SK-N-SH (cell line): ENCODE measurements at regions not wholly inside any gene's neighbourhood (a gene's known extent, or its start where the extent isn't known, plus 50 kb on each side); places are given as distances from the start of the nearest gene placed in this dataset.

Experiments
- CTCF ChIA-PET: fragments of 300-600, 350-600 bp; formaldehyde crosslinking; extraction: SDS; loops from one replicate; lab custom pipeline; 2021; lab: Yijun Ruan, JAX
- POLR2A ChIA-PET: fragments of 350-600 bp; sonication (Branson Sonifier 250); formaldehyde crosslinking; extraction: SDS; loops from one replicate; lab custom pipeline; 2020; ENCODE audit warnings: antibody characterized with exemption, inconsistent platforms; lab: Yijun Ruan, JAX
- DNase-seq: peaks from one replicate; pipeline ENCODE4 v3.0.0; 2012
- H2AFZ ChIP-seq: fragments of 200-600 bp; sonication (generic); 2 replicates; pipeline ENCODE4 v1.8.1; 2016; ENCODE audit warnings: antibody characterized with exemption, mild to moderate bottlenecking, low read depth
- H3F3A ChIP-seq: fragments of 200-600 bp; sonication (generic); replicated peaks from 2 replicates; pipeline ENCODE3; 2016; ENCODE audit warnings: antibody characterized with exemption, mild to moderate bottlenecking; ENCODE audit not compliant: insufficient read depth
- H3K27ac ChIP-seq, 2 experiments: fragments of 200-500 bp in 1 of 2; fragments of 200-600 bp in 1 of 2; sonication (Bioruptor generic) in 1 of 2; sonication (generic), shearing (Covaris generic) in 1 of 2; 2 replicates each; pipeline versions ENCODE4 v1.5.1 to v1.6.1; 2014 to 2016; ENCODE audit warnings: low read depth in 2 of 2, inconsistent platforms in 1 of 2, low read length in 1 of 2, mild to moderate bottlenecking in 1 of 2, mixed read lengths in 1 of 2
- H3K27me3 ChIP-seq: fragments of 200-600 bp; sonication (generic), shearing (Covaris generic); 2 replicates; pipeline ENCODE4 v1.6.1; 2016; ENCODE audit warnings: mixed run types; ENCODE audit not compliant: insufficient read depth
- H3K36me3 ChIP-seq, 2 experiments: fragments of 200-500 bp in 1 of 2; fragments of 200-600 bp in 1 of 2; sonication (Bioruptor generic) in 1 of 2; sonication (generic) in 1 of 2; replicated peaks in 1 of 2; 2 replicates each; pipeline versions ENCODE3 to v1.5.1; 2014 to 2016; ENCODE audit warnings: low read length in 1 of 2, mild to moderate bottlenecking in 1 of 2; ENCODE audit not compliant: insufficient read depth in 2 of 2, control insufficient read depth in 1 of 2
- H3K4me1 ChIP-seq, 2 experiments: fragments of 200-500 bp in 1 of 2; fragments of 200-600 bp in 1 of 2; sonication (Bioruptor generic) in 1 of 2; sonication (generic), shearing (Covaris generic) in 1 of 2; 2 replicates each; pipeline versions ENCODE4 v1.5.1 to v1.6.1; 2014 to 2016; ENCODE audit warnings: low read depth in 1 of 2, low read length in 1 of 2, mixed run types in 1 of 2; ENCODE audit not compliant: insufficient read depth in 2 of 2, control insufficient read depth in 1 of 2
- H3K4me2 ChIP-seq: fragments of 200-600 bp; sonication (generic), shearing (Covaris generic); 2 replicates; pipeline ENCODE4 v1.6.1; 2017; ENCODE audit warnings: mixed run types
- H3K4me3 ChIP-seq, 2 experiments: fragments of 200-500 bp in 1 of 2; fragments of 200-600 bp in 1 of 2; sonication (Bioruptor generic) in 1 of 2; sonication (generic), shearing (Covaris generic) in 1 of 2; 2 replicates each; pipeline versions ENCODE4 v1.5.1 to v1.8.1; 2014 to 2016; ENCODE audit warnings: low read depth in 2 of 2, inconsistent platforms in 1 of 2, low read length in 1 of 2, mild to moderate bottlenecking in 1 of 2, mixed read lengths in 1 of 2, moderate library complexity in 1 of 2
- H3K79me2 ChIP-seq: fragments of 200-600 bp; sonication (generic); 2 replicates; pipeline ENCODE4 v1.8.1; 2017; ENCODE audit warnings: mild to moderate bottlenecking; ENCODE audit not compliant: insufficient read depth
- H3K9ac ChIP-seq: fragments of 200-600 bp; sonication (generic); 2 replicates; pipeline ENCODE4 v1.6.1; 2017; ENCODE audit warnings: mixed run types
- H3K9me2 ChIP-seq: fragments of 200-600 bp; sonication (generic); 2 replicates; pipeline ENCODE4 v1.6.1; 2017; ENCODE audit warnings: mixed run types
- H3K9me3 ChIP-seq: fragments of 200-600 bp; sonication (generic); 2 replicates; pipeline ENCODE4 v1.6.1; 2017; ENCODE audit warnings: mixed run types, mild to moderate bottlenecking, moderate library complexity
- H4K20me1 ChIP-seq: fragments of 200-600 bp; sonication (generic); 2 replicates; pipeline ENCODE4 v1.6.1; 2017; ENCODE audit warnings: mild to moderate bottlenecking, mixed run types; ENCODE audit not compliant: insufficient read depth
- CHD2 ChIP-seq: fragments of 150-350 bp; IDR thresholded peaks from 2 replicates; pipeline ENCODE4 v1.6.1; 2018; ENCODE audit warnings: low read length; ENCODE audit not compliant: partially characterized antibody
- CTCF ChIP-seq: fragments of 200-600 bp; sonication (generic); IDR thresholded peaks from 2 replicates; pipeline ENCODE4 v1.6.1; 2017; ENCODE audit warnings: antibody characterized with exemption, mild to moderate bottlenecking, moderate library complexity
- ELF1 ChIP-seq: IDR thresholded peaks from 2 replicates; pipeline ENCODE4 v1.4.0; 2012
- EZH2phosphoT487 ChIP-seq: fragments of 200-600 bp; sonication (generic); IDR thresholded peaks from 2 replicates; pipeline ENCODE4 v1.6.1; 2017; ENCODE audit warnings: low read depth, mixed run types, mild to moderate bottlenecking, antibody characterized with exemption, moderate library complexity, borderline replicate concordance
- FOSL2 ChIP-seq: IDR thresholded peaks from 2 replicates; pipeline ENCODE4 v1.4.0; 2012; ENCODE audit warnings: low read depth, mild to moderate bottlenecking, moderate library complexity, borderline replicate concordance
- FOXJ3 ChIP-seq: sonication (generic); formaldehyde crosslinking; IDR thresholded peaks from 2 replicates; pipeline ENCODE4 v1.5.1; 2020; ENCODE audit warnings: mild to moderate bottlenecking, missing genetic modification reagents
- JUND ChIP-seq: IDR thresholded peaks from 2 replicates; pipeline ENCODE4 v1.4.0; 2012
- MAX ChIP-seq: IDR thresholded peaks from 2 replicates; pipeline ENCODE4 v1.4.0; 2012; ENCODE audit warnings: low read depth
- MEF2A ChIP-seq: IDR thresholded peaks from 2 replicates; pipeline ENCODE4 v1.4.0; 2012; ENCODE audit warnings: low read depth, borderline replicate concordance
- MXI1 ChIP-seq: IDR thresholded peaks from 2 replicates; pipeline ENCODE4 v1.6.1; 2012; ENCODE audit warnings: mild to moderate bottlenecking, low read depth, low read length, improper control_type of control experiment
- NRF1 ChIP-seq: IDR thresholded peaks from 2 replicates; pipeline ENCODE4 v1.6.1; 2012; ENCODE audit warnings: low read depth, mild to moderate bottlenecking, low read length
- RCOR1 ChIP-seq: fragments of 150-350 bp; IDR thresholded peaks from 2 replicates; pipeline ENCODE4 v1.6.1; 2017; ENCODE audit warnings: antibody characterized with exemption, low read length
- RFX5 ChIP-seq: IDR thresholded peaks from 2 replicates; pipeline ENCODE4 v1.6.1; 2012; ENCODE audit warnings: mild to moderate bottlenecking, improper control_type of control experiment, low read length
- SIN3A ChIP-seq: IDR thresholded peaks from 2 replicates; pipeline ENCODE4 v1.6.1; 2012; ENCODE audit warnings: low read depth, mild to moderate bottlenecking, low read length, moderate library complexity, borderline replicate concordance
- TAF1 ChIP-seq: IDR thresholded peaks from 2 replicates; pipeline ENCODE4 v1.6.1; 2012; ENCODE audit warnings: low read depth, mild to moderate bottlenecking, low read length, moderate library complexity, borderline replicate concordance
- TCF12 ChIP-seq: IDR thresholded peaks from 2 replicates; pipeline ENCODE4 v1.4.0; 2012
- TEAD4 ChIP-seq: IDR thresholded peaks from 2 replicates; pipeline ENCODE4 v1.4.0; 2012; ENCODE audit warnings: mild to moderate bottlenecking, borderline replicate concordance; ENCODE audit not compliant: insufficient read depth
- USF2 ChIP-seq: fragments of 150-350 bp; IDR thresholded peaks from 2 replicates; pipeline ENCODE4 v1.6.1; 2017; ENCODE audit warnings: antibody characterized with exemption, low read length, low read depth, borderline replicate concordance
- YY1 ChIP-seq: IDR thresholded peaks from 2 replicates; pipeline ENCODE4 v1.4.0; 2012; ENCODE audit warnings: low read depth, mild to moderate bottlenecking
- WGBS: methylation state at CpG from one replicate; pipeline ENCODE4 v1.1.6; 2017; ENCODE audit warnings: low lambda C conversion rate; 5-methylcytosine and 5-hydroxymethylcytosine counted together
- TF ChIP-seq, protein P1 (sequence below): fragments of 150-350 bp; IDR thresholded peaks from 2 replicates; pipeline ENCODE4 v1.6.1; 2016; ENCODE audit warnings: mild to moderate bottlenecking, low read depth, low read length

- ChIA-PET POLR2A (no interaction called here), CTCF (no interaction called here)
Measured at GRCh38 chr14:38080696-38081095, 127.0 kb upstream of the SSTR1 start.

More at GRCh38 chr14:38080696-38081095, 127.0 kb upstream of the SSTR1 start:
- H3K9me3 ChIP-seq: no peaks in the 10 kb centered on the region
- H3K9ac ChIP-seq: no peak overlapping the region
- no peak overlapping the region for H2AFZ ChIP-seq
- H3K36me3 ChIP-seq: no peaks in the 10 kb centered on the region
- no peak for DNase-seq
- no peak for TF ChIP-seq ELF1
- no peak for TF ChIP-seq FOXJ3 (CRISPR knock-in tag)
- TF ChIP-seq NRF1: no peak
- TF ChIP-seq TAF1: no peak
- no peak for TF ChIP-seq TCF12
- TF ChIP-seq JUND: no peak
- no peak for TF ChIP-seq MXI1
- TF ChIP-seq YY1: no peak
- TF ChIP-seq, protein P1, sequence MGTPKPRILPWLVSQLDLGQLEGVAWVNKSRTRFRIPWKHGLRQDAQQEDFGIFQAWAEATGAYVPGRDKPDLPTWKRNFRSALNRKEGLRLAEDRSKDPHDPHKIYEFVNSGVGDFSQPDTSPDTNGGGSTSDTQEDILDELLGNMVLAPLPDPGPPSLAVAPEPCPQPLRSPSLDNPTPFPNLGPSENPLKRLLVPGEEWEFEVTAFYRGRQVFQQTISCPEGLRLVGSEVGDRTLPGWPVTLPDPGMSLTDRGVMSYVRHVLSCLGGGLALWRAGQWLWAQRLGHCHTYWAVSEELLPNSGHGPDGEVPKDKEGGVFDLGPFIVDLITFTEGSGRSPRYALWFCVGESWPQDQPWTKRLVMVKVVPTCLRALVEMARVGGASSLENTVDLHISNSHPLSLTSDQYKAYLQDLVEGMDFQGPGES: no peak
- no peak for TF ChIP-seq MEF2A
- no peak for TF ChIP-seq CTCF
- no peak for TF ChIP-seq RFX5
- no peak for TF ChIP-seq TEAD4
- no peak for TF ChIP-seq USF2
- no peak for TF ChIP-seq SIN3A
- no peak for TF ChIP-seq FOSL2
- no peak for TF ChIP-seq RCOR1
- no peak for TF ChIP-seq MAX
- no peak for TF ChIP-seq CHD2
- TF ChIP-seq EZH2phosphoT487: no peak
- H3K27ac ChIP-seq: no peak overlapping the region
- no peaks in the 10 kb centered on the region for H3K79me2 ChIP-seq
- no peaks in the 10 kb centered on the region for H3K4me1 ChIP-seq
- WGBS: 24% methylated on average over 2 of the region's 2 CpGs
- no peak overlapping the region for H3K4me2 ChIP-seq
- H3F3A ChIP-seq: no peaks in the 10 kb centered on the region
- H3K27me3 ChIP-seq: no peaks in the 10 kb centered on the region
- H4K20me1 ChIP-seq: no peaks in the 10 kb centered on the region
- H3K9me2 ChIP-seq: no peaks in the 10 kb centered on the region
- no peak overlapping the region for H3K4me3 ChIP-seq
